Epidermal melanocyte (primary cell): ENCODE measurements at regions not wholly inside any gene's neighbourhood (a gene's known extent, or its start where the extent isn't known, plus 50 kb on each side); places are given as distances from the start of the nearest gene placed in this dataset.

Experiments
- DNase-seq: peaks from one replicate; pipeline ENCODE4 v3.0.0; 2011; ENCODE audit warnings: low spot score; ENCODE audit not compliant: insufficient read length

- peak; percentile 68 for DNase-seq
Observed at GRCh38 chr1:193335806-193336428, 149.5 kb upstream of the B3GALT2 start.

GRCh38 chr1:193333166-193333565, 146.8 kb upstream of the B3GALT2 start:
- no peak for DNase-seq

- no peak for DNase-seq
Observed at GRCh38 chr1:193326296-193326695, 139.9 kb upstream of the B3GALT2 start.

GRCh38 chr1:193325771-193326170, 139.4 kb upstream of the B3GALT2 start:
- DNase-seq: no peak

- DNase-seq: no peak
Observed at GRCh38 chr1:193325042-193325441, 138.6 kb upstream of the B3GALT2 start.

GRCh38 chr1:193322211-193322610, 135.8 kb upstream of the B3GALT2 start:
- DNase-seq: no peak

GRCh38 chr1:193321242-193321840, 134.9 kb upstream of the B3GALT2 start:
- no peak for DNase-seq

- no peak for DNase-seq
Observed at GRCh38 chr1:193320270-193320669, 133.9 kb upstream of the B3GALT2 start.

- DNase-seq: no peak
Observed at GRCh38 chr1:193318347-193318746, 131.9 kb upstream of the B3GALT2 start.

- DNase-seq: no peak
Observed at GRCh38 chr1:193313354-193314140, 127.1 kb upstream of the B3GALT2 start.

- no peak for DNase-seq
Observed at GRCh38 chr1:193312432-193312831, 126.0 kb upstream of the B3GALT2 start.

- DNase-seq: no peak
Observed at GRCh38 chr1:193311226-193311948, 125.0 kb upstream of the B3GALT2 start.

- DNase-seq: no peak
Observed at GRCh38 chr1:193310564-193310963, 124.2 kb upstream of the B3GALT2 start.

- DNase-seq: no peak
Observed at GRCh38 chr1:193309936-193310475, 123.6 kb upstream of the B3GALT2 start.

- DNase-seq: no peak
Observed at GRCh38 chr1:193308438-193308837, 122.0 kb upstream of the B3GALT2 start.

- no peak for DNase-seq
Observed at GRCh38 chr1:193306430-193306829, 120.0 kb upstream of the B3GALT2 start.
